HCT116 (cell line): ENCODE measurements at regions not wholly inside any gene's neighbourhood (a gene's known extent, or its start where the extent isn't known, plus 50 kb on each side); places are given as distances from the start of the nearest gene placed in this dataset.

ENCODE experiments used
- ATAC-seq: fragments of 200-7000 bp; cut with Tn5 transposase; 2 replicates; pipeline ENCODE4 v1.9.1; 2020; ENCODE audit warnings: mild to moderate bottlenecking, moderate library complexity
- BruUV-seq: library from RNA; stranded (reverse); fragments of 400-500 nt; replicated peaks from 2 replicates; lab custom pipeline; 2021; lab: Mats Ljungman, UMichigan
- CTCF ChIA-PET: fragments of 300-600 bp; sonication (Branson Sonifier 250); formaldehyde crosslinking; loops from one replicate; lab custom pipeline; 2021; ENCODE audit warnings: antibody characterized with exemption; lab: Charles Lee
- POLR2A ChIA-PET: fragments of 300-600, 350-600 bp; sonication (Branson Sonifier 250); formaldehyde crosslinking; loops from one replicate; lab custom pipeline; 2021; ENCODE audit warnings: antibody characterized with exemption; lab: Charles Lee
- RAD21 ChIA-PET, 2 experiments: fragments of 300-600 bp; sonication (Branson Sonifier 250); formaldehyde crosslinking; loops; one replicate each; lab custom pipeline; 2023; ENCODE audit warnings: low total read pairs in 2 of 2; ENCODE audit not compliant: uncharacterized antibody in 2 of 2, unreplicated experiment in 2 of 2, low non-redundant PET in 1 of 2; lab: Charles Lee
- DNase-seq: peaks from one replicate; pipeline ENCODE4 v3.0.0-alpha.2; 2010; ENCODE audit warnings: low read depth, low spot score
- H2AFZ ChIP-seq: fragments of 200-600 bp; shearing (Covaris generic), sonication (generic); 2 replicates; pipeline ENCODE4 v1.6.1; 2017; ENCODE audit warnings: low read depth, mixed run types, mixed read lengths, antibody characterized with exemption, low read length; ENCODE audit not compliant: poor library complexity, severe bottlenecking
- H3K27ac ChIP-seq: 2 replicates; pipeline ENCODE4 v1.5.1; 2012; ENCODE audit warnings: low read depth, low read length
- H3K27me3 ChIP-seq: fragments of 200-600 bp; sonication (generic); 2 replicates; pipeline ENCODE4 v1.6.1; 2016; ENCODE audit warnings: mixed run types, low read length, mixed read lengths; ENCODE audit not compliant: insufficient read depth
- H3K36me3 ChIP-seq, 2 experiments: fragments of 200-500 bp in 1 of 2; fragments of 200-600 bp in 1 of 2; sonication (Bioruptor generic) in 1 of 2; sonication (generic) in 1 of 2; 2 replicates each; pipeline versions ENCODE4 v1.5.1 to v1.6.1; 2014 to 2016; ENCODE audit warnings: low read length in 2 of 2, inconsistent platforms in 1 of 2, mixed read lengths in 1 of 2, mixed run types in 1 of 2; ENCODE audit not compliant: insufficient read depth in 2 of 2, control insufficient read depth in 1 of 2
- H3K4me1 ChIP-seq, 2 experiments: fragments of 200-600 bp in 1 of 2; sonication (generic) in 1 of 2; 2 replicates each; pipeline versions ENCODE4 v1.5.1 to v1.6.1; 2012 to 2017; ENCODE audit warnings: low read length in 2 of 2, inconsistent platforms in 1 of 2, mild to moderate bottlenecking in 1 of 2, mixed read lengths in 1 of 2, mixed run types in 1 of 2, moderate library complexity in 1 of 2; ENCODE audit not compliant: insufficient read depth in 2 of 2, control insufficient read depth in 1 of 2
- H3K4me2 ChIP-seq: fragments of 200-600 bp; sonication (generic); 2 replicates; pipeline ENCODE4 v1.6.1; 2017; ENCODE audit warnings: mixed run types, low read length, mixed read lengths
- H3K4me3 ChIP-seq, 2 experiments: fragments of 200-600 bp in 1 of 2; sonication (generic) in 1 of 2; replicated peaks in 1 of 2; 2 replicates each; pipeline ENCODE4 v1.5.1; 2011 to 2016; ENCODE audit warnings: low read length in 2 of 2, control low read depth in 1 of 2, low read depth in 1 of 2, mild to moderate bottlenecking in 1 of 2, mixed read lengths in 1 of 2, mixed run types in 1 of 2
- H3K79me2 ChIP-seq: fragments of 200-600 bp; sonication (generic); 2 replicates; pipeline ENCODE4 v1.6.1; 2017; ENCODE audit warnings: mild to moderate bottlenecking, mixed run types, low read length, moderate library complexity, mixed read lengths; ENCODE audit not compliant: insufficient read depth
- H3K9ac ChIP-seq: fragments of 200-600 bp; sonication (generic); 2 replicates; pipeline ENCODE4 v1.6.1; 2016; ENCODE audit warnings: low read length, mixed read lengths
- H3K9me2 ChIP-seq: fragments of 200-600 bp; sonication (generic), shearing (Covaris generic); 2 replicates; pipeline ENCODE4 v1.6.1; 2017; ENCODE audit warnings: mixed run types, mild to moderate bottlenecking, moderate library complexity; ENCODE audit not compliant: insufficient read depth
- H3K9me3 ChIP-seq, 2 experiments: fragments of 200-500 bp in 1 of 2; fragments of 200-600 bp in 1 of 2; sonication (Bioruptor generic) in 1 of 2; sonication (generic) in 1 of 2; 2 replicates each; pipeline ENCODE4 v1.6.1; 2014 to 2017; ENCODE audit warnings: low read length in 2 of 2, mixed read lengths in 2 of 2, inconsistent platforms in 1 of 2, low read depth in 1 of 2, mild to moderate bottlenecking in 1 of 2, mixed run types in 1 of 2, moderate library complexity in 1 of 2; ENCODE audit not compliant: control insufficient read depth in 1 of 2, insufficient read depth in 1 of 2
- H4K20me1 ChIP-seq: fragments of 200-600 bp; sonication (generic), shearing (Covaris generic); 2 replicates; pipeline ENCODE4 v1.6.1; 2017; ENCODE audit warnings: mixed run types, mild to moderate bottlenecking, moderate library complexity; ENCODE audit not compliant: insufficient read depth
- ATF3 ChIP-seq: IDR thresholded peaks from 2 replicates; pipeline ENCODE4 v1.6.1; 2012
- CEBPB ChIP-seq: IDR thresholded peaks from 2 replicates; pipeline ENCODE4 v1.6.1; 2012; ENCODE audit warnings: low read depth
- CTCF ChIP-seq, 3 experiments: fragments of 200-600 bp in 1 of 3; sonication (generic) in 1 of 3; IDR thresholded peaks in 2 of 3; conservative IDR thresholded peaks in 1 of 3; 2 replicates each; pipeline ENCODE4 v1.5.1; 2012 to 2017; ENCODE audit warnings: low read depth in 2 of 3, low read length in 2 of 3, antibody characterized with exemption in 1 of 3, borderline replicate concordance in 1 of 3, control low read depth in 1 of 3, mild to moderate bottlenecking in 1 of 3, mixed read lengths in 1 of 3, mixed run types in 1 of 3, moderate library complexity in 1 of 3; ENCODE audit not compliant: insufficient read depth in 1 of 3
- EGR1 ChIP-seq: IDR thresholded peaks from 2 replicates; pipeline ENCODE4 v1.6.1; 2012; ENCODE audit warnings: low read depth
- ELF1 ChIP-seq: IDR thresholded peaks from 2 replicates; pipeline ENCODE4 v1.6.1; 2012; ENCODE audit warnings: low read depth, borderline replicate concordance
- EZH2 ChIP-seq: fragments of 200-600 bp; sonication (generic); IDR thresholded peaks from 2 replicates; pipeline ENCODE4 v1.6.1; 2017; ENCODE audit warnings: antibody characterized with exemption, mixed run types
- EZH2phosphoT487 ChIP-seq: fragments of 200-600 bp; IDR thresholded peaks from 2 replicates; pipeline ENCODE4 v1.6.1; 2018; ENCODE audit warnings: antibody characterized with exemption, borderline replicate concordance
- FOSL1 ChIP-seq: IDR thresholded peaks from 2 replicates; pipeline ENCODE4 v1.6.1; 2012; ENCODE audit warnings: low read depth
- JUND ChIP-seq: IDR thresholded peaks from 2 replicates; pipeline ENCODE4 v1.6.1; 2012
- MAX ChIP-seq: IDR thresholded peaks from 2 replicates; pipeline ENCODE4 v1.6.1; 2012
- POLR2A ChIP-seq: IDR thresholded peaks from 2 replicates; pipeline ENCODE4 v1.7.0; 2011; ENCODE audit warnings: borderline replicate concordance; ENCODE audit not compliant: insufficient read depth, insufficient read length; ENCODE audit errors: extremely low read depth
- RAD21 ChIP-seq: IDR thresholded peaks from 2 replicates; pipeline ENCODE4 v1.6.1; 2012; ENCODE audit warnings: low read depth, mild to moderate bottlenecking
- REST ChIP-seq: IDR thresholded peaks from 2 replicates; pipeline ENCODE4 v1.6.1; 2012; ENCODE audit warnings: low read depth
- SIN3A ChIP-seq: IDR thresholded peaks from 2 replicates; pipeline ENCODE4 v1.6.1; 2012; ENCODE audit warnings: low read depth
- SP1 ChIP-seq: IDR thresholded peaks from 2 replicates; pipeline ENCODE4 v1.6.1; 2012; ENCODE audit warnings: low read depth
- TCF7L2 ChIP-seq: IDR thresholded peaks from 2 replicates; pipeline ENCODE4 v1.7.0; 2011; ENCODE audit warnings: borderline replicate concordance, inconsistent platforms; ENCODE audit not compliant: insufficient read depth, insufficient read length; ENCODE audit errors: extremely low read depth
- ZBTB33 ChIP-seq: IDR thresholded peaks from 2 replicates; pipeline ENCODE4 v1.6.1; 2011; ENCODE audit warnings: mild to moderate bottlenecking, low read length, moderate library complexity; ENCODE audit not compliant: insufficient replicate concordance; ENCODE audit errors: extremely low read depth
- ZFX ChIP-seq: fragments of 450-650 bp; IDR thresholded peaks from 2 replicates; pipeline ENCODE4 v1.6.1; 2017
- ZNF274 ChIP-seq: fragments of 200-500 bp; sonication (Bioruptor generic); IDR thresholded peaks from 2 replicates; pipeline ENCODE4 v1.6.1; 2014; ENCODE audit warnings: mild to moderate bottlenecking, low read depth, low read length, inconsistent platforms
- intact Hi-C: fragments of 100-400 bp; cut with micrococcal nuclease; formaldehyde crosslinking; loops from 2 replicates; pipeline ENCODE4 v1.10.0; 2022

GRCh38 chr7:7109934-7110333 lies 72.4 kb upstream of the C1GALT1 start:
- H3K4me1 ChIP-seq: no peaks in the 10 kb centered on the region
- H3K9ac ChIP-seq: no peak overlapping the region
- H2AFZ ChIP-seq: no peak overlapping the region
- ATAC-seq (no peak), DNase-seq (no peak)
- no peaks in the 10 kb centered on the region for H3K36me3 ChIP-seq
- ChIA-PET RAD21 (no interaction called here), CTCF (no interaction called here)
- BruUV-seq: no TSS peak
- no peak overlapping the region for H3K4me3 ChIP-seq
- H4K20me1 ChIP-seq: no peaks in the 10 kb centered on the region
- TF ChIP-seq EZH2: no peak
- no peak for TF ChIP-seq CTCF (IDR thresholded peaks at IDR 0.05 in 2 of 3, conservative IDR thresholded peaks at IDR 0.05 in 1 of 3; ENCODE audit: borderline replicate concordance in 1 of 3, insufficient read depth in 1 of 3, low read depth in 2 of 3, low read length in 2 of 3)
- TF ChIP-seq REST: no peak
- no peak for TF ChIP-seq EZH2phosphoT487
- TF ChIP-seq CEBPB: no peak
- TF ChIP-seq POLR2A: no peak
- TF ChIP-seq TCF7L2: no peak
- TF ChIP-seq FOSL1: no peak
- TF ChIP-seq MAX: no peak
- no peak for TF ChIP-seq JUND
- no peak for TF ChIP-seq ZBTB33
- no peak for TF ChIP-seq ATF3
- TF ChIP-seq SIN3A: no peak
- TF ChIP-seq ZNF274: no peak
- TF ChIP-seq RAD21: no peak
- TF ChIP-seq SP1: no peak
- TF ChIP-seq ZFX: no peak
- no peak for TF ChIP-seq ELF1
- TF ChIP-seq EGR1: no peak
- TF ChIP-seq, all 23 proteins: peak for 0
- Histone ChIP-seq H3K9me3 (no peaks in the 10 kb centered on the region), H3K27ac (no peak overlapping the region), H3K9me2 (no peaks in the 10 kb centered on the region), H3K27me3 (no peaks in the 10 kb centered on the region), H3K79me2 (no peaks in the 10 kb centered on the region), H3K4me2 (no peak overlapping the region)
- POLR2A ChIA-PET: no interaction called here
- intact Hi-C loops: loop anchor here (10.0 kb wide), 3 partner anchors 135 to 1185 kb away; no protein-coding TSS in a partner anchor
